K562 (cell line): ENCODE measurements at regions not wholly inside any gene's neighbourhood (a gene's known extent, or its start where the extent isn't known, plus 50 kb on each side); places are given as distances from the start of the nearest gene placed in this dataset.

Source experiments
- ATAC-seq: fragments of 200-7000 bp; cut with Tn5 transposase; 3 replicates; pipeline ENCODE4 v1.9.1; 2020; ENCODE audit warnings: moderate library complexity
- BruUV-seq: library from RNA; stranded (reverse); fragments of 400-500 nt; replicated peaks from 2 replicates; lab custom pipeline; 2021; lab: Mats Ljungman, UMichigan
- CTCF ChIA-PET: fragments of 300-600 bp; formaldehyde crosslinking; extraction: SDS; loops from one replicate; lab custom pipeline; 2021; ENCODE audit warnings: low intra/inter-chr PET ratio; lab: Yijun Ruan, JAX
- POLR2A ChIA-PET: fragments of 300-600, 350-650 bp; sonication (Branson Sonifier 250); formaldehyde crosslinking; extraction: SDS; loops from one replicate; lab custom pipeline; 2021; ENCODE audit warnings: antibody characterized with exemption, inconsistent platforms; lab: Yijun Ruan, JAX
- DNase-seq, 4 experiments: peaks; one replicate each; pipeline versions ENCODE4 v3.0.0 to v3.0.0-alpha.2; 2011 to 2018; ENCODE audit warnings: low spot score in 3 of 4, mixed read lengths in 3 of 4; ENCODE audit errors: extremely low read depth in 1 of 4
- FAIRE-seq: peaks from 2 replicates; lab custom pipeline; 2011; peaks lifted over from hg19 to GRCh38; lab: Jason Lieb, UNC
- H2AFZ ChIP-seq: 2 replicates; pipeline ENCODE4 v1.6.0; 2011; ENCODE audit warnings: low read depth, low read length, control low read depth, inconsistent platforms
- H3K27ac ChIP-seq: fragments of 200-600 bp; 3 replicates; pipeline ENCODE4 v1.8.0; 2011; ENCODE audit warnings: low read depth, mild to moderate bottlenecking, control low read depth, inconsistent platforms, low read length, moderate library complexity, mixed read lengths; ENCODE audit errors: extremely low read depth
- H3K27me3 ChIP-seq, 2 experiments: fragments of 300-600 bp in 1 of 2; 2 replicates in 1 of 2; 3 replicates in 1 of 2; pipeline versions ENCODE4 v1.6.0 to v1.8.0; 2011; ENCODE audit warnings: inconsistent platforms in 2 of 2, low read length in 2 of 2, mild to moderate bottlenecking in 1 of 2, mixed read lengths in 1 of 2, moderate library complexity in 1 of 2; ENCODE audit not compliant: control insufficient read depth in 2 of 2, insufficient read depth in 2 of 2
- H3K36me3 ChIP-seq: fragments of 300-600 bp; 3 replicates; pipeline ENCODE4 v1.8.0; 2011; ENCODE audit warnings: mild to moderate bottlenecking, low read length, inconsistent platforms; ENCODE audit not compliant: control insufficient read depth, insufficient read depth
- H3K4me1 ChIP-seq, 2 experiments: fragments of 200-600 bp in 1 of 2; replicated peaks in 1 of 2; 2 replicates in 1 of 2; 3 replicates in 1 of 2; pipeline versions ENCODE4 v1.5.1 to v1.8.0; 2011; ENCODE audit warnings: inconsistent platforms in 2 of 2, low read length in 2 of 2, mild to moderate bottlenecking in 1 of 2, mixed read lengths in 1 of 2, moderate library complexity in 1 of 2; ENCODE audit not compliant: control insufficient read depth in 2 of 2, insufficient read depth in 2 of 2
- H3K4me2 ChIP-seq: 2 replicates; pipeline ENCODE4 v1.6.1; 2011; ENCODE audit warnings: low read length, control low read depth, inconsistent platforms, mixed read lengths; ENCODE audit not compliant: insufficient read depth
- H3K4me3 ChIP-seq: fragments of 200-600 bp; sonication (generic), shearing (Covaris generic); 2 replicates; pipeline ENCODE4 v1.5.1; 2016; ENCODE audit warnings: control low read depth, inconsistent platforms
- H3K79me2 ChIP-seq: fragments of 200-600 bp; 3 replicates; pipeline ENCODE4 v1.8.0; 2011; ENCODE audit warnings: low read length, inconsistent platforms; ENCODE audit not compliant: control insufficient read depth, insufficient read depth
- H3K9ac ChIP-seq, 2 experiments: 2 replicates each; pipeline versions ENCODE4 v1.6.0 to v1.6.1; 2011; ENCODE audit warnings: low read depth in 2 of 2, low read length in 2 of 2, control low read depth in 1 of 2, inconsistent platforms in 1 of 2, mild to moderate bottlenecking in 1 of 2, mixed read lengths in 1 of 2; ENCODE audit not compliant: insufficient read depth in 1 of 2
- H3K9me1 ChIP-seq: one replicate; pipeline ENCODE4 v1.6.0; 2011; ENCODE audit warnings: inconsistent platforms, mild to moderate bottlenecking, low read length, moderate library complexity; ENCODE audit not compliant: control insufficient read depth, insufficient read depth
- H3K9me3 ChIP-seq: replicated peaks from 2 replicates; pipeline ENCODE4 v1.5.1; 2011; ENCODE audit warnings: low read depth, low read length, inconsistent platforms; ENCODE audit not compliant: control insufficient read depth, insufficient read depth
- H4K20me1 ChIP-seq: replicated peaks from 2 replicates; pipeline ENCODE4 v1.6.1; 2011; ENCODE audit warnings: low read length, inconsistent platforms, mixed read lengths; ENCODE audit not compliant: control insufficient read depth, insufficient read depth
- CBFB ChIP-seq: sonication (generic); formaldehyde crosslinking; IDR thresholded peaks from 2 replicates; pipeline ENCODE4 v1.4.0; 2020; ENCODE audit warnings: mild to moderate bottlenecking, missing genetic modification reagents
- CTBP1 ChIP-seq: fragments of 450-650 bp; IDR thresholded peaks from 2 replicates; pipeline ENCODE4 v1.6.1; 2016; ENCODE audit warnings: borderline replicate concordance
- GTF2F1 ChIP-seq: IDR thresholded peaks from 2 replicates; pipeline ENCODE4 v1.6.1; 2011; ENCODE audit warnings: low read depth, low read length, improper control_type of control experiment
- HIVEP1 ChIP-seq: fragments of 250-450 bp; sonication (Bioruptor Pico); IDR thresholded peaks from 2 replicates; pipeline ENCODE4 v1.4.0; 2020; ENCODE audit warnings: mild to moderate bottlenecking
- SLC30A9 ChIP-seq: fragments of 250-450 bp; sonication (Bioruptor Pico); IDR thresholded peaks from 2 replicates; pipeline ENCODE4 v1.8.0; 2022; ENCODE audit warnings: mild to moderate bottlenecking, moderate library complexity
- SMARCC2 ChIP-seq: fragments of 450-650 bp; IDR thresholded peaks from 2 replicates; pipeline ENCODE4 v1.6.1; 2017; ENCODE audit warnings: antibody characterized with exemption, moderate library complexity, mild to moderate bottlenecking, low read depth
- WHSC1 ChIP-seq: IDR thresholded peaks from one replicate; pipeline ENCODE4 v1.6.1; 2012; ENCODE audit warnings: low read length, control low read depth, inconsistent platforms
- ZNF311 ChIP-seq: fragments of 250-450 bp; sonication (Bioruptor Pico); IDR thresholded peaks from 2 replicates; pipeline ENCODE4 v1.4.0; 2020; ENCODE audit warnings: mild to moderate bottlenecking, moderate library complexity
- ZNF436 ChIP-seq: fragments of 250-450, 450-650 bp; sonication (Bioruptor Pico); formaldehyde crosslinking; IDR thresholded peaks from 2 replicates; pipeline ENCODE4 v1.7.0; 2020; ENCODE audit warnings: mild to moderate bottlenecking
- WGBS: fragments of 100-300 bp; shearing (Covaris generic); methylation state at CpG from one replicate; pipeline ENCODE4 v1.1.6; 2016; ENCODE audit warnings: low coverage, mixed read lengths; ENCODE audit not compliant: insufficient coverage; ENCODE audit errors: missing lambda C conversion rate; 5-methylcytosine and 5-hydroxymethylcytosine counted together
- in situ Hi-C: fragments of 300-500 bp; cut with MboI; formaldehyde crosslinking; loops from 4 replicates; pipeline ENCODE4 v1.15.0; 2018; ENCODE audit warnings: inconsistent platforms, mixed read lengths
- intact Hi-C: fragments of 100-400 bp; cut with micrococcal nuclease; formaldehyde crosslinking; loops from 2 replicates; pipeline ENCODE4 v1.14.2; 2022
- TF ChIP-seq, protein P1 (sequence below): fragments of 450-650 bp; IDR thresholded peaks from one replicate; pipeline ENCODE4 v1.6.1; 2018; ENCODE audit warnings: mild to moderate bottlenecking, moderate library complexity; ENCODE audit not compliant: partially characterized antibody
- TF ChIP-seq, protein P2 (sequence below): fragments of 200-600 bp; sonication (generic); IDR thresholded peaks from one replicate; pipeline ENCODE4 v1.6.1; 2012; ENCODE audit warnings: mild to moderate bottlenecking, low read depth, low read length, inconsistent platforms

DNA sequence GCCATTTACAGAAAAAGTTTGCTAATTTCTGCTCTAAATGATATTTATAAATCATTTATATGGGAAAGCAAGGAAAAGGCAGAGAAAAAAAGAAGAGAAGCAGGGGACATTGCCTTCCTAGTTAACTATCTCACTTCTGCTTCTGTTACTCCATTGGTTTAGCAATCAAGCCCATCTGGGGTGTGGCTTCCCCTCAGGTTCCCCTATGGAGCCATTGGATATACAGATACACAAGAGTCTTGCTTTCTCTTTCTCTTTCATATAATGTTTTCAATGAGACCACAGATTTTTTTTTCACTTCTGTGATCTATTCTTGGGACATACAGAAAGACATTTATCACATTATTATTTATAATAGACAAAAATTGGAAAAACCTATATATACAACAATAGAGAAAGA, 105.6 kb upstream of the TOM1L1 start (continued):
- TF ChIP-seq, protein P1, sequence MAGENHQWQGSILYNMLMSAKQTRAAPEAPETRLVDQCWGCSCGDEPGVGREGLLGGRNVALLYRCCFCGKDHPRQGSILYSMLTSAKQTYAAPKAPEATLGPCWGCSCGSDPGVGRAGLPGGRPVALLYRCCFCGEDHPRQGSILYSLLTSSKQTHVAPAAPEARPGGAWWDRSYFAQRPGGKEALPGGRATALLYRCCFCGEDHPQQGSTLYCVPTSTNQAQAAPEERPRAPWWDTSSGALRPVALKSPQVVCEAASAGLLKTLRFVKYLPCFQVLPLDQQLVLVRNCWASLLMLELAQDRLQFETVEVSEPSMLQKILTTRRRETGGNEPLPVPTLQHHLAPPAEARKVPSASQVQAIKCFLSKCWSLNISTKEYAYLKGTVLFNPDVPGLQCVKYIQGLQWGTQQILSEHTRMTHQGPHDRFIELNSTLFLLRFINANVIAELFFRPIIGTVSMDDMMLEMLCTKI = no peak

DNA sequence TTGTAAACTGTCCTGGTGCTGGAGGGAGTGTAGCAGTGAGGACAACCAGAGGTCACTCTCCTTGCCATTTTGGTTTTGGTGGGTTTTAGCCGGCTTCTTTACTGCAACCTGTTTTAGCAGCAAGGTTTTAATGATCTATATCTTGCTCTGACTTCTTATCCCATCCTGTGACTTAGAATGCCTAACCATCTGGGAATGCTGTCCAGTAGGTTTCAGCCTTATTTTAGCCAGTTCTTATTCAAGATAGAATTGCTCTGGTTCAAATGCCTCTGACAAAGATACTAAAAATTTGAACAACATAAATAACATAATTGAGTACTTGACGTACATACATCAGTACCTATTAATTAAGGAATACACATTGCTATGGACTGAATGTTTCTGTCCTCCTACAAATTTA, 93.3 kb upstream of the TOM1L1 start:
- CTCF ChIA-PET = no interaction called here
- Histone ChIP-seq H3K79me2 (no peaks in the 10 kb centered on the region), H3K4me1 (no peaks in the 10 kb centered on the region; a peak in 1 of 5 replicates), H3K9me1 (no peaks in the 10 kb centered on the region), H3K27me3 (no peaks in the 10 kb centered on the region), H3K9ac (no peak overlapping the region), H3K27ac (no peak overlapping the region), H3K36me3 (no peaks in the 10 kb centered on the region), H4K20me1 (no peaks in the 10 kb centered on the region), H3K4me3 (no peak overlapping the region), H2AFZ (no peak overlapping the region), H3K9me3 (no peaks in the 10 kb centered on the region), H3K4me2 (no peak overlapping the region)
- WGBS = 3% methylated on average over 2 of the region's 2 CpGs
- no TSS peak for BruUV-seq
- FAIRE-seq (no peak), DNase-seq (no peak), ATAC-seq (no peak)
- intact Hi-C loops (no loop called here), in situ Hi-C loops (no loop called here)
- POLR2A ChIA-PET = no interaction called here
- TF ChIP-seq ZNF311 (no peak), CBFB (CRISPR knock-in tag) (no peak), SLC30A9 (CRISPR knock-in tag) (no peak), SMARCC2 (no peak), GTF2F1 (no peak), CTBP1 (no peak), HIVEP1 (CRISPR knock-in tag) (no peak), ZNF436 (CRISPR knock-in tag) (no peak), WHSC1 (no peak)
- TF ChIP-seq, protein P2, sequence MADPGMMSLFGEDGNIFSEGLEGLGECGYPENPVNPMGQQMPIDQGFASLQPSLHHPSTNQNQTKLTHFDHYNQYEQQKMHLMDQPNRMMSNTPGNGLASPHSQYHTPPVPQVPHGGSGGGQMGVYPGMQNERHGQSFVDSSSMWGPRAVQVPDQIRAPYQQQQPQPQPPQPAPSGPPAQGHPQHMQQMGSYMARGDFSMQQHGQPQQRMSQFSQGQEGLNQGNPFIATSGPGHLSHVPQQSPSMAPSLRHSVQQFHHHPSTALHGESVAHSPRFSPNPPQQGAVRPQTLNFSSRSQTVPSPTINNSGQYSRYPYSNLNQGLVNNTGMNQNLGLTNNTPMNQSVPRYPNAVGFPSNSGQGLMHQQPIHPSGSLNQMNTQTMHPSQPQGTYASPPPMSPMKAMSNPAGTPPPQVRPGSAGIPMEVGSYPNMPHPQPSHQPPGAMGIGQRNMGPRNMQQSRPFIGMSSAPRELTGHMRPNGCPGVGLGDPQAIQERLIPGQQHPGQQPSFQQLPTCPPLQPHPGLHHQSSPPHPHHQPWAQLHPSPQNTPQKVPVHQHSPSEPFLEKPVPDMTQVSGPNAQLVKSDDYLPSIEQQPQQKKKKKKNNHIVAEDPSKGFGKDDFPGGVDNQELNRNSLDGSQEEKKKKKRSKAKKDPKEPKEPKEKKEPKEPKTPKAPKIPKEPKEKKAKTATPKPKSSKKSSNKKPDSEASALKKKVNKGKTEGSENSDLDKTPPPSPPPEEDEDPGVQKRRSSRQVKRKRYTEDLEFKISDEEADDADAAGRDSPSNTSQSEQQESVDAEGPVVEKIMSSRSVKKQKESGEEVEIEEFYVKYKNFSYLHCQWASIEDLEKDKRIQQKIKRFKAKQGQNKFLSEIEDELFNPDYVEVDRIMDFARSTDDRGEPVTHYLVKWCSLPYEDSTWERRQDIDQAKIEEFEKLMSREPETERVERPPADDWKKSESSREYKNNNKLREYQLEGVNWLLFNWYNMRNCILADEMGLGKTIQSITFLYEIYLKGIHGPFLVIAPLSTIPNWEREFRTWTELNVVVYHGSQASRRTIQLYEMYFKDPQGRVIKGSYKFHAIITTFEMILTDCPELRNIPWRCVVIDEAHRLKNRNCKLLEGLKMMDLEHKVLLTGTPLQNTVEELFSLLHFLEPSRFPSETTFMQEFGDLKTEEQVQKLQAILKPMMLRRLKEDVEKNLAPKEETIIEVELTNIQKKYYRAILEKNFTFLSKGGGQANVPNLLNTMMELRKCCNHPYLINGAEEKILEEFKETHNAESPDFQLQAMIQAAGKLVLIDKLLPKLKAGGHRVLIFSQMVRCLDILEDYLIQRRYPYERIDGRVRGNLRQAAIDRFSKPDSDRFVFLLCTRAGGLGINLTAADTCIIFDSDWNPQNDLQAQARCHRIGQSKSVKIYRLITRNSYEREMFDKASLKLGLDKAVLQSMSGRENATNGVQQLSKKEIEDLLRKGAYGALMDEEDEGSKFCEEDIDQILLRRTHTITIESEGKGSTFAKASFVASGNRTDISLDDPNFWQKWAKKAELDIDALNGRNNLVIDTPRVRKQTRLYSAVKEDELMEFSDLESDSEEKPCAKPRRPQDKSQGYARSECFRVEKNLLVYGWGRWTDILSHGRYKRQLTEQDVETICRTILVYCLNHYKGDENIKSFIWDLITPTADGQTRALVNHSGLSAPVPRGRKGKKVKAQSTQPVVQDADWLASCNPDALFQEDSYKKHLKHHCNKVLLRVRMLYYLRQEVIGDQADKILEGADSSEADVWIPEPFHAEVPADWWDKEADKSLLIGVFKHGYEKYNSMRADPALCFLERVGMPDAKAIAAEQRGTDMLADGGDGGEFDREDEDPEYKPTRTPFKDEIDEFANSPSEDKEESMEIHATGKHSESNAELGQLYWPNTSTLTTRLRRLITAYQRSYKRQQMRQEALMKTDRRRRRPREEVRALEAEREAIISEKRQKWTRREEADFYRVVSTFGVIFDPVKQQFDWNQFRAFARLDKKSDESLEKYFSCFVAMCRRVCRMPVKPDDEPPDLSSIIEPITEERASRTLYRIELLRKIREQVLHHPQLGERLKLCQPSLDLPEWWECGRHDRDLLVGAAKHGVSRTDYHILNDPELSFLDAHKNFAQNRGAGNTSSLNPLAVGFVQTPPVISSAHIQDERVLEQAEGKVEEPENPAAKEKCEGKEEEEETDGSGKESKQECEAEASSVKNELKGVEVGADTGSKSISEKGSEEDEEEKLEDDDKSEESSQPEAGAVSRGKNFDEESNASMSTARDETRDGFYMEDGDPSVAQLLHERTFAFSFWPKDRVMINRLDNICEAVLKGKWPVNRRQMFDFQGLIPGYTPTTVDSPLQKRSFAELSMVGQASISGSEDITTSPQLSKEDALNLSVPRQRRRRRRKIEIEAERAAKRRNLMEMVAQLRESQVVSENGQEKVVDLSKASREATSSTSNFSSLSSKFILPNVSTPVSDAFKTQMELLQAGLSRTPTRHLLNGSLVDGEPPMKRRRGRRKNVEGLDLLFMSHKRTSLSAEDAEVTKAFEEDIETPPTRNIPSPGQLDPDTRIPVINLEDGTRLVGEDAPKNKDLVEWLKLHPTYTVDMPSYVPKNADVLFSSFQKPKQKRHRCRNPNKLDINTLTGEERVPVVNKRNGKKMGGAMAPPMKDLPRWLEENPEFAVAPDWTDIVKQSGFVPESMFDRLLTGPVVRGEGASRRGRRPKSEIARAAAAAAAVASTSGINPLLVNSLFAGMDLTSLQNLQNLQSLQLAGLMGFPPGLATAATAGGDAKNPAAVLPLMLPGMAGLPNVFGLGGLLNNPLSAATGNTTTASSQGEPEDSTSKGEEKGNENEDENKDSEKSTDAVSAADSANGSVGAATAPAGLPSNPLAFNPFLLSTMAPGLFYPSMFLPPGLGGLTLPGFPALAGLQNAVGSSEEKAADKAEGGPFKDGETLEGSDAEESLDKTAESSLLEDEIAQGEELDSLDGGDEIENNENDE = no peak
